H1 (cell line): ENCODE measurements at regions not wholly inside any gene's neighbourhood (a gene's known extent, or its start where the extent isn't known, plus 50 kb on each side); places are given as distances from the start of the nearest gene placed in this dataset.

Source experiments
- ATF2 ChIP-seq: IDR thresholded peaks from 2 replicates; pipeline ENCODE4 v1.6.1; 2012; ENCODE audit warnings: low read length, inconsistent platforms
- BRCA1 ChIP-seq: IDR thresholded peaks from 2 replicates; pipeline ENCODE4 v1.6.1; 2012; ENCODE audit warnings: low read depth, low read length, improper control_type of control experiment
- POLR2AphosphoS5 ChIP-seq: IDR thresholded peaks from 2 replicates; pipeline ENCODE4 v1.6.1; 2011; ENCODE audit warnings: low read depth, low read length
- RAD21 ChIP-seq, 2 experiments: IDR thresholded peaks in 1 of 2; conservative IDR thresholded peaks in 1 of 2; 2 replicates each; pipeline ENCODE4 v1.6.1; 2011; ENCODE audit warnings: low read depth in 2 of 2, low read length in 2 of 2, improper control_type of control experiment in 1 of 2, inconsistent platforms in 1 of 2, mild to moderate bottlenecking in 1 of 2, moderate library complexity in 1 of 2
- SP4 ChIP-seq: IDR thresholded peaks from 2 replicates; pipeline ENCODE4 v1.6.1; 2012; ENCODE audit warnings: low read length, inconsistent platforms

DNA sequence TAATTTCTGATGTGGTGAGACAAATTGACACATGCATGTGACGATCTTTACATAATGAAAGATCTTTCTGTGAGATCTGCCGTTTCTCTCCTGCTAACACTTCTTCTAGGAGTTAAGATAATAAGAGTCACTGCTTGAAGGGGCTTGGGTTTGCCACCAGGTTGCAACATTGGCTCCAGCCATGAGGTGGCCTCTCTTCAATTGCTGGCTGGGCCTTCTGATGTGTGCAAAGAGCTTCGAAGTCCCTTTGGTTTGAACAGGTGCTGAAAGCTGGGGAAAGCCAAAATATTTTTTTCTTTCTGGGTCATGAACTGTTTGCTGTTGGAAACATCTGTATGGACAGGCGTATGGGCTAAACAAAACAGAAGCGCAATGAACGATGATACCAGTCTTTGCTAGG, 204.1 kb upstream of the SALL1 start (continued):
- no peak for TF ChIP-seq SP4
- no peak for TF ChIP-seq POLR2AphosphoS5
- no peak for TF ChIP-seq BRCA1
- no peak for TF ChIP-seq ATF2
- peak; percentile 23 to 65 for TF ChIP-seq RAD21 (IDR thresholded peaks at IDR 0.05 in 1 of 2, conservative IDR thresholded peaks at IDR 0.05 in 1 of 2; ENCODE audit: low read depth in 2 of 2, low read length in 2 of 2)
